ENCODE measurements at regions not wholly inside any gene's neighbourhood (a gene's known extent, or its start where the extent isn't known, plus 50 kb on each side); places are given as distances from the start of the nearest gene placed in this dataset.

DNA sequence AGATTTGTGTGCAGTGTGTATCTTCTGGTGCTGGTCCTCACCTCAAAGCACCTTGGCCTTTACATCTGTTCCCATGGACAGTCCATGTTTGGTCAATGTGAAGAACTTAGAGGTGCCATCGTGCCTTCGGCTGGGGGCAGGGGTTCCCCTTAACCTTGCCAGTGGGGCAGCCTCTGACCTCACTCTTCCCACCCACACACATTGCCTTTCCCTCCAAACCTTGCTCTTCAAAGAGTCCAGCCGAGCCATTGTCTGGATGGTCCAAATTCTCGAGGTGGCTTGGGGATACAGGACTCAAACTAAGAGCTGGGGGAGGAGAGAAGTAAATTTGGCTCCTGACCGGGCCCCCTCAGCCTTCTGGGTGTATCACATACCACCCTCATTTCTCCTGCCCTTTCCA is 76.2 kb upstream of the HABP2 start:
- TF ChIP-seq TOE1 (IDR thresholded peaks at IDR 0.05; ENCODE audit: borderline replicate concordance) (no peak), TOE1 (CRISPR knock-in tag; IDR thresholded peaks at IDR 0.05; ENCODE audit: borderline replicate concordance, low read depth) (no peak), ZBTB17 (CRISPR knock-in tag; IDR thresholded peaks at IDR 0.05) (no peak)
- TF ChIP-seq, protein P1, sequence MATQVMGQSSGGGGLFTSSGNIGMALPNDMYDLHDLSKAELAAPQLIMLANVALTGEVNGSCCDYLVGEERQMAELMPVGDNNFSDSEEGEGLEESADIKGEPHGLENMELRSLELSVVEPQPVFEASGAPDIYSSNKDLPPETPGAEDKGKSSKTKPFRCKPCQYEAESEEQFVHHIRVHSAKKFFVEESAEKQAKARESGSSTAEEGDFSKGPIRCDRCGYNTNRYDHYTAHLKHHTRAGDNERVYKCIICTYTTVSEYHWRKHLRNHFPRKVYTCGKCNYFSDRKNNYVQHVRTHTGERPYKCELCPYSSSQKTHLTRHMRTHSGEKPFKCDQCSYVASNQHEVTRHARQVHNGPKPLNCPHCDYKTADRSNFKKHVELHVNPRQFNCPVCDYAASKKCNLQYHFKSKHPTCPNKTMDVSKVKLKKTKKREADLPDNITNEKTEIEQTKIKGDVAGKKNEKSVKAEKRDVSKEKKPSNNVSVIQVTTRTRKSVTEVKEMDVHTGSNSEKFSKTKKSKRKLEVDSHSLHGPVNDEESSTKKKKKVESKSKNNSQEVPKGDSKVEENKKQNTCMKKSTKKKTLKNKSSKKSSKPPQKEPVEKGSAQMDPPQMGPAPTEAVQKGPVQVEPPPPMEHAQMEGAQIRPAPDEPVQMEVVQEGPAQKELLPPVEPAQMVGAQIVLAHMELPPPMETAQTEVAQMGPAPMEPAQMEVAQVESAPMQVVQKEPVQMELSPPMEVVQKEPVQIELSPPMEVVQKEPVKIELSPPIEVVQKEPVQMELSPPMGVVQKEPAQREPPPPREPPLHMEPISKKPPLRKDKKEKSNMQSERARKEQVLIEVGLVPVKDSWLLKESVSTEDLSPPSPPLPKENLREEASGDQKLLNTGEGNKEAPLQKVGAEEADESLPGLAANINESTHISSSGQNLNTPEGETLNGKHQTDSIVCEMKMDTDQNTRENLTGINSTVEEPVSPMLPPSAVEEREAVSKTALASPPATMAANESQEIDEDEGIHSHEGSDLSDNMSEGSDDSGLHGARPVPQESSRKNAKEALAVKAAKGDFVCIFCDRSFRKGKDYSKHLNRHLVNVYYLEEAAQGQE (IDR thresholded peaks at IDR 0.05; ENCODE audit: borderline replicate concordance): no peak
- TF ChIP-seq, protein P1 (CRISPR knock-in tag; IDR thresholded peaks at IDR 0.05; ENCODE audit: low read depth): no peak
- TF ChIP-seq, protein P2, sequence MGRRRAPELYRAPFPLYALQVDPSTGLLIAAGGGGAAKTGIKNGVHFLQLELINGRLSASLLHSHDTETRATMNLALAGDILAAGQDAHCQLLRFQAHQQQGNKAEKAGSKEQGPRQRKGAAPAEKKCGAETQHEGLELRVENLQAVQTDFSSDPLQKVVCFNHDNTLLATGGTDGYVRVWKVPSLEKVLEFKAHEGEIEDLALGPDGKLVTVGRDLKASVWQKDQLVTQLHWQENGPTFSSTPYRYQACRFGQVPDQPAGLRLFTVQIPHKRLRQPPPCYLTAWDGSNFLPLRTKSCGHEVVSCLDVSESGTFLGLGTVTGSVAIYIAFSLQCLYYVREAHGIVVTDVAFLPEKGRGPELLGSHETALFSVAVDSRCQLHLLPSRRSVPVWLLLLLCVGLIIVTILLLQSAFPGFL (CRISPR knock-in tag; IDR thresholded peaks at IDR 0.05): no peak

Measured in K562 (cell line).